ENCODE measurements at regions not wholly inside any gene's neighbourhood (a gene's known extent, or its start where the extent isn't known, plus 50 kb on each side); places are given as distances from the start of the nearest gene placed in this dataset.
"Not testable (repeated sequence)": the region's sequence is repeated elsewhere in the genome, so short reads cannot be mapped to it uniquely, and the experiment has no call there.

- H3K27ac ChIP-seq (ENCODE audit: low read depth, low read length, poor library complexity, severe bottlenecking): no peak overlapping the region
- BruUV-seq (replicated peaks): no TSS peak
- intact Hi-C loops (cut with micrococcal nuclease; ENCODE audit: unreplicated experiment): no loop called here
- ChIA-PET CTCF (ENCODE audit: unreplicated experiment) (no interaction called here), POLR2A (no interaction called here)
- H3K4me2 ChIP-seq (ENCODE audit: low read length): no peak overlapping the region
- no peaks in the 10 kb centered on the region for H3K4me1 ChIP-seq (ENCODE audit: insufficient read depth, low read length, poor library complexity, severe bottlenecking)
- DNase-seq (ENCODE audit: low spot score): no peak
- H3K9me2 ChIP-seq (ENCODE audit: insufficient read depth, low read length): no peaks in the 10 kb centered on the region
- no peaks in the 10 kb centered on the region for H3K9me3 ChIP-seq (ENCODE audit: low read length)
- no peaks in the 10 kb centered on the region for H4K20me1 ChIP-seq (ENCODE audit: insufficient read depth, low read length)
- no peaks in the 10 kb centered on the region for H3K36me3 ChIP-seq (ENCODE audit: insufficient read depth, low read length)
- no peak overlapping the region for H3K4me3 ChIP-seq (ENCODE audit: low read depth, low read length, poor library complexity, severe bottlenecking)
- H2AFZ ChIP-seq (ENCODE audit: low read length): no peak overlapping the region
- TF ChIP-seq CTCF (conservative IDR thresholded peaks at IDR 0.05; ENCODE audit: low read length): no peak
- no peak for TF ChIP-seq EZH2phosphoT487 (IDR thresholded peaks at IDR 0.05; ENCODE audit: borderline replicate concordance, low read depth, low read length)
- no peaks in the 10 kb centered on the region for H3K79me2 ChIP-seq (ENCODE audit: insufficient read depth, low read depth, low read length)
Observed at GRCh38 chr4:38386654-38387188, 277.3 kb upstream of the KLF3 start.

- H3K79me2 ChIP-seq (ENCODE audit: insufficient read depth, low read depth, low read length): no peaks in the 10 kb centered on the region
- no peaks in the 10 kb centered on the region for H4K20me1 ChIP-seq (ENCODE audit: insufficient read depth, low read length)
- no peak overlapping the region for H3K4me2 ChIP-seq (ENCODE audit: low read length)
- no peak for DNase-seq (ENCODE audit: low spot score)
- no TSS peak for BruUV-seq (replicated peaks)
- no peak overlapping the region for H2AFZ ChIP-seq (ENCODE audit: low read length)
- CTCF ChIA-PET (ENCODE audit: unreplicated experiment): no interaction called here
- H3K36me3 ChIP-seq (ENCODE audit: insufficient read depth, low read length): no peaks in the 10 kb centered on the region
- H3K9me2 ChIP-seq (ENCODE audit: insufficient read depth, low read length): no peaks in the 10 kb centered on the region
- intact Hi-C loops (cut with micrococcal nuclease; ENCODE audit: unreplicated experiment): no loop called here
- POLR2A ChIA-PET: no interaction called here
- H3K4me3 ChIP-seq (ENCODE audit: low read depth, low read length, poor library complexity, severe bottlenecking): no peak overlapping the region
- H3K27ac ChIP-seq (ENCODE audit: low read depth, low read length, poor library complexity, severe bottlenecking): no peak overlapping the region
- H3K4me1 ChIP-seq (ENCODE audit: insufficient read depth, low read length, poor library complexity, severe bottlenecking): no peaks in the 10 kb centered on the region
- H3K9me3 ChIP-seq (ENCODE audit: low read length): no peaks in the 10 kb centered on the region
- no peak for TF ChIP-seq CTCF (conservative IDR thresholded peaks at IDR 0.05; ENCODE audit: low read length)
- TF ChIP-seq EZH2phosphoT487 (IDR thresholded peaks at IDR 0.05; ENCODE audit: borderline replicate concordance, low read depth, low read length): no peak
Observed at GRCh38 chr4:38387348-38387747, 276.7 kb upstream of the KLF3 start.

GRCh38 chr4:38387819-38388218, 276.2 kb upstream of the KLF3 start:
- H3K4me2 ChIP-seq (ENCODE audit: low read length): no peak overlapping the region
- intact Hi-C loops (cut with micrococcal nuclease; ENCODE audit: unreplicated experiment): no loop called here

GRCh38 chr4:38388907-38389306, 275.1 kb upstream of the KLF3 start:
- H4K20me1 ChIP-seq (ENCODE audit: insufficient read depth, low read length); H3K9me3 ChIP-seq (ENCODE audit: low read length); H3K4me2 ChIP-seq (ENCODE audit: low read length); BruUV-seq (replicated peaks); POLR2A ChIA-PET; H3K79me2 ChIP-seq (ENCODE audit: insufficient read depth, low read depth, low read length); H3K4me3 ChIP-seq (ENCODE audit: low read depth, low read length, poor library complexity, severe bottlenecking); H3K4me1 ChIP-seq (ENCODE audit: insufficient read depth, low read length, poor library complexity, severe bottlenecking); intact Hi-C loops (cut with micrococcal nuclease; ENCODE audit: unreplicated experiment); H3K27ac ChIP-seq (ENCODE audit: low read depth, low read length, poor library complexity, severe bottlenecking); H2AFZ ChIP-seq (ENCODE audit: low read length); H3K9me2 ChIP-seq (ENCODE audit: insufficient read depth, low read length); H3K36me3 ChIP-seq (ENCODE audit: insufficient read depth, low read length); CTCF ChIA-PET (ENCODE audit: unreplicated experiment); DNase-seq (ENCODE audit: low spot score): not testable (repeated sequence)

More at GRCh38 chr4:38387819-38388218, 276.2 kb upstream of the KLF3 start:
- no peak for DNase-seq (ENCODE audit: low spot score)
- no peak overlapping the region for H3K27ac ChIP-seq (ENCODE audit: low read depth, low read length, poor library complexity, severe bottlenecking)
- H3K36me3 ChIP-seq (ENCODE audit: insufficient read depth, low read length): no peaks in the 10 kb centered on the region
- BruUV-seq (replicated peaks): no TSS peak
- ChIA-PET CTCF (ENCODE audit: unreplicated experiment) (no interaction called here), POLR2A (no interaction called here)
- H3K4me1 ChIP-seq (ENCODE audit: insufficient read depth, low read length, poor library complexity, severe bottlenecking): no peaks in the 10 kb centered on the region
- TF ChIP-seq CTCF (conservative IDR thresholded peaks at IDR 0.05; ENCODE audit: low read length) (no peak), EZH2phosphoT487 (IDR thresholded peaks at IDR 0.05; ENCODE audit: borderline replicate concordance, low read depth, low read length) (no peak)
- H3K79me2 ChIP-seq (ENCODE audit: insufficient read depth, low read depth, low read length): no peaks in the 10 kb centered on the region
- no peaks in the 10 kb centered on the region for H4K20me1 ChIP-seq (ENCODE audit: insufficient read depth, low read length)
- H3K4me3 ChIP-seq (ENCODE audit: low read depth, low read length, poor library complexity, severe bottlenecking): no peak overlapping the region
- no peak overlapping the region for H2AFZ ChIP-seq (ENCODE audit: low read length)
- no peaks in the 10 kb centered on the region for H3K9me3 ChIP-seq (ENCODE audit: low read length)
- H3K9me2 ChIP-seq (ENCODE audit: insufficient read depth, low read length): no peaks in the 10 kb centered on the region

Data from OCI-LY7 (cell line).